ENCODE measurements at regions not wholly inside any gene's neighbourhood (a gene's known extent, or its start where the extent isn't known, plus 50 kb on each side); places are given as distances from the start of the nearest gene placed in this dataset.

DNA sequence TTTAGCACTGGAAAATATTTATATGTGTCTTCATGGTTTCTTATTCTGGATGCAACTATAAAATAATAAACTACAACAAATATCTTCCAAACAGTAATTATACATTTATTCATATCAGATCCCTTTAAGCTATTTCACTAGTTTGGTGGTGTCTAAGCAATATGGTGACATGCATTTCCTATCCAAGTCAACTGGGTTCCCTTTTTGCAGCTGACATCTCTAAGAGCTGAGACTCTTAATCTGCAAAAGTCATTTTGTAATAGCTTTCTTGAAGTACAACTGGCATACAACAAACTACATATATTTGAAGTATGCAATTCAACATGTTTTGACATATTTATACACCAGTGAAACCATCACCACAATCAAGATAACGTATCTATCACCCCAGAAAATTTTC is 59.9 kb upstream of the SLC1A4 start:
- no peak for TF ChIP-seq CTCF (conservative IDR thresholded peaks at IDR 0.05; ENCODE audit: low read depth, low read length)
- TF ChIP-seq EZH2phosphoT487 (IDR thresholded peaks at IDR 0.05; ENCODE audit: borderline replicate concordance, low read length), result no peak
- no peak for TF ChIP-seq EZH2 (IDR thresholded peaks at IDR 0.05; ENCODE audit: low read length, unreplicated experiment)

All from PC-3 (cell line).